Endothelial cell of umbilical vein (primary cell): ENCODE measurements at regions not wholly inside any gene's neighbourhood (a gene's known extent, or its start where the extent isn't known, plus 50 kb on each side); places are given as distances from the start of the nearest gene placed in this dataset.

Experiments used
- BruUV-seq: library from RNA; stranded (reverse); fragments of 400-500 nt; replicated peaks from 2 replicates; lab custom pipeline; 2021; lab: Mats Ljungman, UMichigan
- CTCF ChIA-PET: fragments of 300-600, 350-600 bp; sonication (Branson Sonifier 250); formaldehyde crosslinking; loops from one replicate; lab custom pipeline; 2021; ENCODE audit warnings: antibody characterized with exemption, inconsistent platforms; lab: Charles Lee
- POLR2A ChIA-PET: fragments of 300-600, 350-600 bp; sonication (Branson Sonifier 250); formaldehyde crosslinking; loops from one replicate; lab custom pipeline; 2021; ENCODE audit warnings: antibody characterized with exemption, inconsistent platforms; lab: Charles Lee
- DNase-seq: peaks from one replicate; pipeline ENCODE4 v3.0.0-alpha.2; 2011; ENCODE audit warnings: low read depth, low spot score
- FAIRE-seq: peaks from 2 replicates; lab custom pipeline; 2011; peaks lifted over from hg19 to GRCh38; lab: Jason Lieb, UNC
- H2AFZ ChIP-seq: 2 replicates; pipeline ENCODE4 v1.6.0; 2012; ENCODE audit warnings: low read depth, low read length, control low read depth, inconsistent platforms
- H3K27ac ChIP-seq: 2 replicates; pipeline ENCODE4 v1.5.1; 2011; ENCODE audit warnings: low read depth, mild to moderate bottlenecking, control low read depth, low read length, moderate library complexity; ENCODE audit not compliant: insufficient read depth
- H3K27me3 ChIP-seq, 2 experiments: 2 replicates each; pipeline versions ENCODE4 v1.6.0 to v1.6.1; 2011; ENCODE audit warnings: low read length in 2 of 2, mixed read lengths in 1 of 2; ENCODE audit not compliant: control insufficient read depth in 2 of 2, insufficient read depth in 2 of 2
- H3K36me3 ChIP-seq, 2 experiments: 2 replicates in 1 of 2; 3 replicates in 1 of 2; pipeline ENCODE4 v1.5.1; 2011; ENCODE audit warnings: low read length in 2 of 2, mild to moderate bottlenecking in 1 of 2, moderate library complexity in 1 of 2; ENCODE audit not compliant: control insufficient read depth in 2 of 2, insufficient read depth in 2 of 2; ENCODE audit errors: extremely low read depth in 1 of 2
- H3K4me1 ChIP-seq: 3 replicates; pipeline ENCODE4 v1.5.1; 2011; ENCODE audit warnings: mild to moderate bottlenecking, low read length; ENCODE audit not compliant: control insufficient read depth, insufficient read depth; ENCODE audit errors: extremely low read depth
- H3K4me2 ChIP-seq: 2 replicates; pipeline ENCODE4 v1.6.1; 2011; ENCODE audit warnings: low read length, control low read depth, mixed read lengths; ENCODE audit not compliant: insufficient read depth
- H3K4me3 ChIP-seq, 3 experiments: fragments of 200-600 bp in 1 of 3; sonication (generic), shearing (Covaris generic) in 1 of 3; replicated peaks in 1 of 3; 2 replicates each; pipeline ENCODE4 v1.5.1; 2011 to 2016; ENCODE audit warnings: control low read depth in 3 of 3, low read length in 3 of 3, mild to moderate bottlenecking in 2 of 3, inconsistent platforms in 1 of 3, low read depth in 1 of 3, moderate library complexity in 1 of 3; ENCODE audit not compliant: insufficient read depth in 1 of 3
- H3K79me2 ChIP-seq: 2 replicates; pipeline ENCODE4 v1.6.0; 2012; ENCODE audit warnings: low read length, inconsistent platforms; ENCODE audit not compliant: control insufficient read depth, insufficient read depth
- H3K9ac ChIP-seq: replicated peaks from 2 replicates; pipeline ENCODE3; 2011; ENCODE audit warnings: low read length, control low read depth; ENCODE audit not compliant: insufficient read depth; ENCODE audit errors: extremely low read depth
- H3K9me1 ChIP-seq: replicated peaks from 3 replicates; pipeline ENCODE4 v1.6.0; 2011; ENCODE audit warnings: mild to moderate bottlenecking, low read length; ENCODE audit not compliant: control insufficient read depth, insufficient read depth; ENCODE audit errors: extremely low read depth
- H3K9me3 ChIP-seq: replicated peaks from 2 replicates; pipeline ENCODE4 v1.5.1; 2012; ENCODE audit warnings: low read length, inconsistent platforms; ENCODE audit not compliant: control insufficient read depth, insufficient read depth
- H4K20me1 ChIP-seq: replicated peaks from 2 replicates; pipeline ENCODE3; 2011; ENCODE audit warnings: mild to moderate bottlenecking, low read length; ENCODE audit not compliant: control insufficient read depth, insufficient read depth; ENCODE audit errors: extremely low read depth
- CTCF ChIP-seq, 2 donors: IDR thresholded peaks; 1 replicate in 1 of 2; 2 replicates in 1 of 2; pipeline ENCODE4 v1.5.1; 2011; ENCODE audit warnings: low read length in 2 of 2, mild to moderate bottlenecking in 2 of 2, moderate library complexity in 2 of 2, control low read depth in 1 of 2, inconsistent platforms in 1 of 2, low read depth in 1 of 2; ENCODE audit not compliant: insufficient read depth in 1 of 2; ENCODE audit errors: extremely low read depth in 1 of 2
- EZH2 ChIP-seq: IDR thresholded peaks from 2 replicates; pipeline ENCODE4 v1.6.1; 2012; ENCODE audit warnings: borderline replicate concordance, low read depth, mild to moderate bottlenecking, moderate library complexity, low read length, inconsistent platforms; ENCODE audit not compliant: severe bottlenecking
- FOS ChIP-seq: IDR thresholded peaks from 2 replicates; pipeline ENCODE4 v1.6.1; 2011; ENCODE audit warnings: mild to moderate bottlenecking, low read length, moderate library complexity, borderline replicate concordance; ENCODE audit not compliant: insufficient read depth
- GATA2 ChIP-seq: IDR thresholded peaks from 2 replicates; pipeline ENCODE4 v1.7.0; 2011; ENCODE audit warnings: low read depth, mild to moderate bottlenecking, moderate library complexity, mixed read lengths, low read length; ENCODE audit not compliant: insufficient read length, insufficient read depth
- JUN ChIP-seq: IDR thresholded peaks from 2 replicates; pipeline ENCODE4 v1.6.1; 2011; ENCODE audit warnings: borderline replicate concordance, low read depth; ENCODE audit not compliant: insufficient read length, insufficient read depth
- MYC ChIP-seq: IDR thresholded peaks from one replicate; pipeline ENCODE4 v1.6.1; 2011; ENCODE audit warnings: mild to moderate bottlenecking, low read depth, low read length
- POLR2A ChIP-seq: IDR thresholded peaks from 2 replicates; pipeline ENCODE4 v1.6.1; 2012; ENCODE audit warnings: low read depth, mild to moderate bottlenecking, control low read depth, low read length
- POLR2AphosphoS5 ChIP-seq: IDR thresholded peaks from 2 replicates; pipeline ENCODE4 v1.6.1; 2012; ENCODE audit warnings: low read depth, mild to moderate bottlenecking, control low read depth, low read length, moderate library complexity; ENCODE audit not compliant: insufficient read depth
- dilution Hi-C: fragments of 300-500 bp; cut with MboI; formaldehyde crosslinking; loops from one replicate; pipeline ENCODE4 v1.15.0; 2019; ENCODE audit warnings: low sequenced_read_pairs; ENCODE audit not compliant: extremely low pct_ligation_motif_present
- intact Hi-C: fragments of 100-400 bp; cut with micrococcal nuclease; formaldehyde crosslinking; loops from one replicate; pipeline ENCODE4 v1.10.0; 2022
- TF ChIP-seq, protein P1 (sequence below): IDR thresholded peaks from 2 replicates; pipeline ENCODE4 v1.6.1; 2011; ENCODE audit not compliant: insufficient read depth, insufficient read length

- H2AFZ ChIP-seq = no peak overlapping the region
- no peaks in the 10 kb centered on the region for H3K9me3 ChIP-seq
- no peaks in the 10 kb centered on the region for H3K36me3 ChIP-seq
- DNase-seq = no peak
- no peaks in the 10 kb centered on the region for H3K4me1 ChIP-seq
- no peaks in the 10 kb centered on the region for H3K27me3 ChIP-seq
- no peak overlapping the region for H3K27ac ChIP-seq
- H3K9me1 ChIP-seq = no peaks in the 10 kb centered on the region
- ChIA-PET CTCF (no interaction called here), POLR2A (no interaction called here)
- no TSS peak for BruUV-seq
- dilution Hi-C loops = no loop called here
- intact Hi-C loops = no loop called here
- TF ChIP-seq, protein P1, sequence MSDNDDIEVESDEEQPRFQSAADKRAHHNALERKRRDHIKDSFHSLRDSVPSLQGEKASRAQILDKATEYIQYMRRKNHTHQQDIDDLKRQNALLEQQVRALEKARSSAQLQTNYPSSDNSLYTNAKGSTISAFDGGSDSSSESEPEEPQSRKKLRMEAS = no peak
- TF ChIP-seq FOS (no peak), POLR2A (no peak)
- FAIRE-seq = no peak
- H3K9ac ChIP-seq = no peak overlapping the region
- no peak overlapping the region for H3K4me2 ChIP-seq
- H3K79me2 ChIP-seq = no peaks in the 10 kb centered on the region
- H4K20me1 ChIP-seq = no peaks in the 10 kb centered on the region
- no peak overlapping the region for H3K4me3 ChIP-seq
These were observed 185.5 kb upstream of the FGF10 start for GRCh38 chr5:44574678-44575077.

- intact Hi-C loops = no loop called here
- Histone ChIP-seq H2AFZ (no peak overlapping the region), H3K27ac (no peak overlapping the region), H3K9me1 (no peaks in the 10 kb centered on the region), H3K36me3 (no peaks in the 10 kb centered on the region), H3K4me3 (no peak overlapping the region), H3K79me2 (no peaks in the 10 kb centered on the region), H3K9ac (no peak overlapping the region), H3K4me1 (no peaks in the 10 kb centered on the region), H3K9me3 (peaks cover 2% of the 10 kb centered on the region), H3K4me2 (no peak overlapping the region), H4K20me1 (no peaks in the 10 kb centered on the region), H3K27me3 (no peaks in the 10 kb centered on the region)
- ChIA-PET POLR2A (no interaction called here), CTCF (no interaction called here)
- dilution Hi-C loops = no loop called here
- no TSS peak for BruUV-seq
- DNase-seq (no peak), FAIRE-seq (no peak)
- TF ChIP-seq, protein P1 = no peak
- TF ChIP-seq JUN = no peak
- TF ChIP-seq POLR2A = no peak
- no peak for TF ChIP-seq FOS
- no peak for TF ChIP-seq MYC
- TF ChIP-seq GATA2 = no peak
- TF ChIP-seq EZH2 = no peak
- no peak for TF ChIP-seq POLR2AphosphoS5
- no peak for TF ChIP-seq CTCF (IDR thresholded peaks at IDR 0.05; ENCODE audit: extremely low read depth in 1 of 2, insufficient read depth in 1 of 2, low read depth in 1 of 2, low read length in 2 of 2)
These were observed 179.3 kb upstream of the FGF10 start for GRCh38 chr5:44568519-44568918.
